Retinal pigment epithelial cell (primary cell): ENCODE measurements at regions not wholly inside any gene's neighbourhood (a gene's known extent, or its start where the extent isn't known, plus 50 kb on each side); places are given as distances from the start of the nearest gene placed in this dataset.

ENCODE experiments used
- DNase-seq: peaks from one replicate; pipeline ENCODE4 v3.0.0-alpha.2; 2010; ENCODE audit warnings: low read depth
- H3K4me3 ChIP-seq: 2 replicates; pipeline ENCODE4 v1.5.1; 2011; ENCODE audit warnings: mild to moderate bottlenecking, low read length, control low read depth, moderate library complexity
- CTCF ChIP-seq: conservative IDR thresholded peaks from 2 replicates; pipeline ENCODE4 v1.5.1; 2011; ENCODE audit warnings: low read depth, low read length, control low read depth, inconsistent platforms

- TF ChIP-seq CTCF: no peak
- H3K4me3 ChIP-seq: no peak overlapping the region
- DNase-seq: no peak
Observed at GRCh38 chr3:72350761-72351505, 497.3 kb downstream of the SHQ1 start.

GRCh38 chr3:72348357-72348756, 499.9 kb downstream of the SHQ1 start:
- no peak overlapping the region for H3K4me3 ChIP-seq
- TF ChIP-seq CTCF: no peak
- DNase-seq: no peak

- TF ChIP-seq CTCF: peak; percentile 36
- no peak overlapping the region for H3K4me3 ChIP-seq
- peak; percentile 78 for DNase-seq
Observed at GRCh38 chr3:72347819-72348319, 500.4 kb downstream of the SHQ1 start.

- DNase-seq: peak; percentile 88
- no peak overlapping the region for H3K4me3 ChIP-seq
- no peak for TF ChIP-seq CTCF
Observed at GRCh38 chr3:72346526-72346926, 501.7 kb downstream of the SHQ1 start.

- H3K4me3 ChIP-seq: no peak overlapping the region
- TF ChIP-seq CTCF: no peak
- DNase-seq: no peak
Observed at GRCh38 chr3:72345980-72346379, 502.3 kb downstream of the SHQ1 start.

- H3K4me3 ChIP-seq: no peak overlapping the region
- no peak for DNase-seq
- TF ChIP-seq CTCF: no peak
Observed at GRCh38 chr3:72345237-72345878, 502.9 kb downstream of the SHQ1 start.

- no peak for DNase-seq
- no peak for TF ChIP-seq CTCF
- H3K4me3 ChIP-seq: no peak overlapping the region
Observed at GRCh38 chr3:72344647-72345046, 503.6 kb downstream of the SHQ1 start.
